ENCODE measurements at regions not wholly inside any gene's neighbourhood (a gene's known extent, or its start where the extent isn't known, plus 50 kb on each side); places are given as distances from the start of the nearest gene placed in this dataset.
"Not testable (repeated sequence)": the region's sequence is repeated elsewhere in the genome, so short reads cannot be mapped to it uniquely, and the experiment has no call there.

DNA sequence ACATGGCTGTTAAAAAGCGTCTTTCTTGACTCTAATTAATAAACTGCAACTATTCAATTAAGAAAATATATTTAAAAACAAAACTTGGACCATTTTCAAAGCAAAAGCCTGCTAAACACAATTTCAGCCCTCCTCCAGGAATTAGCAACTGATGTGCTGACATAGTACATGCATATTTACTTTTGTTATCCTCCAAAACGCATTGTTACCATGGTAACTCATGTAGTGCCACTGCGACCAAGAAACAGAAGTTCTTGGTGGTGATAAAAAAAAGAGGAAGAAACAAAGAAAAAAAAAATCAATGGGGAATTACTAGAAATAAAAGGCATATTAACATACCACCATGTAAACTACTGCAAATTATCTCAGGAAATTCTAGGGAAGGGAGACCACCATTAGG is 793.4 kb upstream of the CDH8 start:
- no peak overlapping the region for H3K27ac ChIP-seq (ENCODE audit: low read depth, low read length)
- no peak overlapping the region for H3K9ac ChIP-seq (ENCODE audit: low read depth in 1 of 2, low read length in 2 of 2)
- H3K36me3 ChIP-seq (ENCODE audit: control insufficient read depth in 1 of 2, insufficient read depth in 2 of 2, low read length in 2 of 2), result no peaks in the 10 kb centered on the region
- H3K4me3 ChIP-seq (ENCODE audit: low read depth in 1 of 2, low read length in 2 of 2), result no peak overlapping the region
- H3K9me3 ChIP-seq (ENCODE audit: control insufficient read depth in 1 of 2, low read length in 2 of 2), result peaks cover 9 to 13% of the 10 kb centered on the region in 2 donors
- H3K4me1 ChIP-seq (ENCODE audit: control insufficient read depth in 1 of 2, insufficient read depth in 2 of 2, low read length in 2 of 2), result no peaks in the 10 kb centered on the region
- no peaks in the 10 kb centered on the region for H3K27me3 ChIP-seq (ENCODE audit: control insufficient read depth in 1 of 2, insufficient read depth in 2 of 2, low read length in 2 of 2)

DNA sequence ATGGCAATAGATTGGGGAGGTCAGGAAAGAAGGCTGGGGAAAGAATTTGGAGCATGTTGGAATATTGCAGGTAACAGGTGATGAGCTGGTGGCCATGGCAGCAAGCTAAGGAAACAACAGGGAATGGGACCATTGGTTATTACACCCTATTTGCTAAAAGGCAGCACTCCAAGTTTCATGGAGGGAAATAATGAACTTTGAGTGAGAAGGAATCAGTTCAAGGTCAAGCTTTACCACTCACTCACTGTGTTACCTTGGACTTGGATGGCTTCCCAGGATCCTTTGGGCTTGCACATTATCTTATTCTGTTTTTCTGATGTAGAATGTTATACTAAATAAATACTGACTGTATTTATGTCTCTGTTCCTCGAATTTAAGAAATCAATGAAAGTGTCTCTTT is 792.8 kb upstream of the CDH8 start:
- Histone ChIP-seq H3K4me1 (ENCODE audit: control insufficient read depth in 1 of 2, insufficient read depth in 2 of 2, low read length in 2 of 2) (no peaks in the 10 kb centered on the region), H3K9me3 (ENCODE audit: control insufficient read depth in 1 of 2, low read length in 2 of 2) (peaks cover 9 to 13% of the 10 kb centered on the region in 2 donors), H3K4me3 (ENCODE audit: low read depth in 1 of 2, low read length in 2 of 2) (no peak overlapping the region), H3K27ac (ENCODE audit: low read depth, low read length) (no peak overlapping the region), H3K36me3 (ENCODE audit: control insufficient read depth in 1 of 2, insufficient read depth in 2 of 2, low read length in 2 of 2) (no peaks in the 10 kb centered on the region), H3K9ac (ENCODE audit: low read depth in 1 of 2, low read length in 2 of 2) (no peak overlapping the region), H3K27me3 (ENCODE audit: control insufficient read depth in 1 of 2, insufficient read depth in 2 of 2, low read length in 2 of 2) (no peaks in the 10 kb centered on the region)

DNA sequence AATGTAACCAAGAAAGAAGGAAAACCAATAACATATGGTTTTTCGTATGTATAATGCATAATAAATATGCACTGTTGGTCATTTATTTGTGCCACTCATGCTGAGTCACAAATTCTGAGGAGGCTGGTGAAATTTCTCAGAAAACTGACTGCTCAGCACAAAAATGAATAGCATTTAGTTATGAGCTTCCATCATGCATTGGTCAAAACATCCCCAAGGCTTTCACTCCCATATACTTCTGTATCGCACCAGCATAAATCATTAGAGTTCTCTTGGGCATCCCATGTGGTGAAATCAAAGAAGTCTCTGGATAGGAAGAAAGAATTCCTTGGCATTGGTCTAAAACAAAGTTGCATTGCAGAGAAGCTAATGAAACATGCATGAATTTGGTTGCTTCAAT is 785.6 kb upstream of the CDH8 start:
- Histone ChIP-seq H3K36me3 (ENCODE audit: control insufficient read depth in 1 of 2, insufficient read depth in 2 of 2, low read length in 2 of 2) (no peaks in the 10 kb centered on the region), H3K4me3 (ENCODE audit: low read depth in 1 of 2, low read length in 2 of 2) (no peak overlapping the region), H3K9ac (ENCODE audit: low read depth in 1 of 2, low read length in 2 of 2) (no peak overlapping the region), H3K27ac (ENCODE audit: low read depth, low read length) (no peak overlapping the region), H3K9me3 (ENCODE audit: control insufficient read depth in 1 of 2, low read length in 2 of 2) (peaks cover 0 to 9% of the 10 kb centered on the region in 2 donors), H3K4me1 (ENCODE audit: control insufficient read depth in 1 of 2, insufficient read depth in 2 of 2, low read length in 2 of 2) (no peaks in the 10 kb centered on the region), H3K27me3 (ENCODE audit: control insufficient read depth in 1 of 2, insufficient read depth in 2 of 2, low read length in 2 of 2) (no peaks in the 10 kb centered on the region)

DNA sequence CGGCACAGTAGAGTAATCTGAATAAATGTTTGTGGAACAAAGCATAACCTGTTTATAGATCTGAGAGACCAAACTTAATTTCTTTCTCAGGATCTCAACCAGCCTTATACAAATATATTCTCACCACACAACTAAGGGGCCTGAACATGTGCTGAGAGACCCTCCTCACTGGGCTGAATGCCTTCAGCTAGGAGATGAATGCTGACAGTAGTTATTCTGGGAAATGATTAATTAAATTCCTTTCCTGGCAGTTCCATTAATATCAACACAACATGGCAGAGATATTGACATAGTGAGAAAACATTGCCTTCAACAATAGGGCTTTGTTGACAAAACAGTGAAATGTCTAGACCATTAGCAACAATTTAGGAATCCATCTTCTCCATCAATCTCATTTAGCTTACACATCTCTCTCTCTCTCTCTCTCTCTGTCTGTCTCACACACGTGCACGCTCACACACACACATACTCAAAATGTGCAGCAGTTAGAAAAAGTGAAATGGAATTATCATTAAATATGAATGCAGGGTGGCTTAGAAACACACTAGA is 780.8 kb upstream of the CDH8 start:
- Histone ChIP-seq H3K4me3 (ENCODE audit: low read depth in 1 of 2, low read length in 2 of 2) (no peak overlapping the region), H3K27ac (ENCODE audit: low read depth, low read length) (no peak overlapping the region), H3K4me1 (ENCODE audit: control insufficient read depth in 1 of 2, insufficient read depth in 2 of 2, low read length in 2 of 2) (no peaks in the 10 kb centered on the region), H3K27me3 (ENCODE audit: control insufficient read depth in 1 of 2, insufficient read depth in 2 of 2, low read length in 2 of 2) (no peaks in the 10 kb centered on the region), H3K9me3 (ENCODE audit: control insufficient read depth in 1 of 2, low read length in 2 of 2) (no peaks in the 10 kb centered on the region), H3K36me3 (ENCODE audit: control insufficient read depth in 1 of 2, insufficient read depth in 2 of 2, low read length in 2 of 2) (no peaks in the 10 kb centered on the region), H3K9ac (ENCODE audit: low read depth in 1 of 2, low read length in 2 of 2) (no peak overlapping the region)

DNA sequence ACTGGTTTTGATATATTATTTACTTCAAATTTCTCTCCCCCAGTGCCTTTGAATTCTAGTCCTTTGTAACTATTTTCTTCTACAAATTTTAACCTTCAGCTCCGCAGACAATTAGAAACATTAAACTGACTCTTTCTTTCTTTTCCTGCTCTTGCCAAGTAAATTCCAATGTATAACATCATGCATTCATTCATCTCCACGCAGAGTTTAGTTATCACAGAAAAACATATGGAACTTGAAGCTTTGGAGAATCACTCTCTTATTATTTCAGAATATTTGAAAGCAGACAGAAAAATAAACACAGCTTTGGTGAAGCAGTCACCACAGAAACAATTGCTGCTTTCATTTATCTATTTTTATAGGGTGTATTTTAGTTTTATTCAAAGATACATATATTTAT is 778.7 kb upstream of the CDH8 start:
- H3K4me3 ChIP-seq (ENCODE audit: low read depth in 1 of 2, low read length in 2 of 2), result no peak overlapping the region

DNA sequence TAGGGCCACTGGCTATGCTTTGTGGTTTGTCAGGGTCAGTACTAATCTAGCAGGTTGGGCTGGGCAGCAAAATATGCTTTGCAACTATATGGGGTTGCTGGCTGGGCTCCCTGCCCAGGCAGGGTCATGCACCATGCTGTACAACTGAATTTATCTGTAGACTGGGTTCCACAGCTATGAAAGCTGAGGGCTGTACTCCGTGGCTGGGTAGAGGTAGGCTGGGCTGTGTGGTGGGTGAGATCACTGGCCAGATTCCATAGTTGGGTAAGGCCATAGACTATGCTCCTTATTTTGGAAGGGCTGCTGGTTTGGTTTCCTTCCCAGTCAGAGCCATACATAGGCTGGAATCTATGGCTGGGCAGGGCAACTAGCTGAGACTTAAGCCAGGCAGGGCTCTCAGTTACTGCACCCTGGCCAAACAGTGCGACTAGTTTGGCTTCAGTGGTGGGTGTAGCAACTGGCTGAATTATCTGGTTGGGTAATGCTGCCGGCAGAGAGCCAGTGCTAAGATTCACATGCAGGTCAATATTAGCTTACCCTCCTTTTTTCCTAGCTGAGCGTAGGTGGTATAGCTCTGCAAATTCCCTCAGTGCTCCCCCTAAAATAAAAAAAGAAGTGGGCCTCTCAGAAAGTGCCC is 769.1 kb upstream of the CDH8 start:
- Histone ChIP-seq H3K9me3 (ENCODE audit: control insufficient read depth in 1 of 2, low read length in 2 of 2) (peaks cover 7 to 10% of the 10 kb centered on the region in 2 donors), H3K9ac (ENCODE audit: low read depth in 1 of 2, low read length in 2 of 2) (no peak overlapping the region), H3K36me3 (ENCODE audit: control insufficient read depth in 1 of 2, insufficient read depth in 2 of 2, low read length in 2 of 2) (no peaks in the 10 kb centered on the region), H3K4me1 (ENCODE audit: control insufficient read depth in 1 of 2, insufficient read depth in 2 of 2, low read length in 2 of 2) (no peaks in the 10 kb centered on the region), H3K27me3 (ENCODE audit: control insufficient read depth in 1 of 2, insufficient read depth in 2 of 2, low read length in 2 of 2) (no peaks in the 10 kb centered on the region), H3K4me3 (ENCODE audit: low read depth in 1 of 2, low read length in 2 of 2) (no peak overlapping the region), H3K27ac (ENCODE audit: low read depth, low read length) (no peak overlapping the region)

More for the DNA sequence above, 778.7 kb upstream of the CDH8 start:
- no peaks in the 10 kb centered on the region for H3K27me3 ChIP-seq (ENCODE audit: control insufficient read depth in 1 of 2, insufficient read depth in 2 of 2, low read length in 2 of 2)
- H3K36me3 ChIP-seq (ENCODE audit: control insufficient read depth in 1 of 2, insufficient read depth in 2 of 2, low read length in 2 of 2), result no peaks in the 10 kb centered on the region
- peaks cover 3% of the 10 kb centered on the region in 2 donors for H3K9me3 ChIP-seq (ENCODE audit: control insufficient read depth in 1 of 2, low read length in 2 of 2)
- H3K9ac ChIP-seq (ENCODE audit: low read depth in 1 of 2, low read length in 2 of 2), result no peak overlapping the region
- no peaks in the 10 kb centered on the region for H3K4me1 ChIP-seq (ENCODE audit: control insufficient read depth in 1 of 2, insufficient read depth in 2 of 2, low read length in 2 of 2)
- H3K27ac ChIP-seq (ENCODE audit: low read depth, low read length), result no peak overlapping the region

DNA sequence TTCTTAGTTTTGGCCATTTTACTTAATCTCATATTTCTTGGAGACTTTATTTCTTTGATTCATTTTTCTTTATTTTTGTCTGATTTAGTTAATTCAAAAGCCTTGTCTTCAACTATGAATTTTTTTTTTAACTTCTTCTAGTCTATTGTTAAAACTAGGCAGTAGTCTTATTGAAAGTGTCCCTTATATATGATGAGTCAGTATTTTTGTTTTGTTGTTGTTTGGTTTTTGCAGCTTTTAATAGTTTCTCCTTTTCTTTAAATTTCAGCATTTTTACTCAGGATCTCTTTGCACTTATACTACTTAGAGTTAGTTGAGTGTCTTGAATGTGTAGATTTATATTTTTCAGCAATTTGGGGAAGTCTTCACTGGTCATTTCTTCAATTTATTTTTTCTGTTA is 758.5 kb upstream of the CDH8 start:
- no peak overlapping the region for H3K4me3 ChIP-seq (ENCODE audit: low read depth in 1 of 2, low read length in 2 of 2)
- H3K9me3 ChIP-seq (ENCODE audit: control insufficient read depth in 1 of 2, low read length in 2 of 2), result peaks cover 5 to 22% of the 10 kb centered on the region in 2 donors
- no peak overlapping the region for H3K9ac ChIP-seq (ENCODE audit: low read depth in 1 of 2, low read length in 2 of 2)
- H3K27ac ChIP-seq (ENCODE audit: low read depth, low read length), result no peak overlapping the region
- no peaks in the 10 kb centered on the region for H3K4me1 ChIP-seq (ENCODE audit: control insufficient read depth in 1 of 2, insufficient read depth in 2 of 2, low read length in 2 of 2)
- H3K27me3 ChIP-seq (ENCODE audit: control insufficient read depth in 1 of 2, insufficient read depth in 2 of 2, low read length in 2 of 2), result no peaks in the 10 kb centered on the region
- H3K36me3 ChIP-seq (ENCODE audit: control insufficient read depth in 1 of 2, insufficient read depth in 2 of 2, low read length in 2 of 2), result no peaks in the 10 kb centered on the region

DNA sequence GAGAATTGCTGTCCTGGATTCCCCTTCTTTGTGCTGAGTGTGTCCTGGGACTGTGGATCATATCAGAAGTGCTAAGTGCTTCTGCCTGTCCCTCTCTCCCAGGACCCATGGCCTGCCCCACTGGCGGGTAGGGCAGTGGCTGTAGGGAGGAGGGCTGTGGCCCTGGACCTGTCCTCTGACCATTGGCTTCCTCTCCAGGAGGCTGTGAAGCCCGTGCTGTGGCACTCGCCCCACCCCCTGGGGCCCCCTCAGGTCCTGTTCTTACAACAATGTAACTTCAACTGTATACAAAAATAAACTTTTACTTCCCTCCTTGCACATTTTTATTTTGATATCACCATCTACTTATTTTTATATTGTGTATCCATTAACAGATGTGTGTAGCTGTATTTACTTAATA is 743.8 kb upstream of the CDH8 start:
- not testable (repeated sequence) for H3K36me3 ChIP-seq (ENCODE audit: control insufficient read depth in 1 of 2, insufficient read depth in 2 of 2, low read length in 2 of 2); H3K4me1 ChIP-seq (ENCODE audit: control insufficient read depth in 1 of 2, insufficient read depth in 2 of 2, low read length in 2 of 2); H3K9ac ChIP-seq (ENCODE audit: low read depth in 1 of 2, low read length in 2 of 2); H3K27ac ChIP-seq (ENCODE audit: low read depth, low read length); H3K4me3 ChIP-seq (ENCODE audit: low read depth in 1 of 2, low read length in 2 of 2); H3K27me3 ChIP-seq (ENCODE audit: control insufficient read depth in 1 of 2, insufficient read depth in 2 of 2, low read length in 2 of 2)
- peaks cover 7 to 20% of the 10 kb centered on the region in 2 donors for H3K9me3 ChIP-seq (ENCODE audit: control insufficient read depth in 1 of 2, low read length in 2 of 2)

DNA sequence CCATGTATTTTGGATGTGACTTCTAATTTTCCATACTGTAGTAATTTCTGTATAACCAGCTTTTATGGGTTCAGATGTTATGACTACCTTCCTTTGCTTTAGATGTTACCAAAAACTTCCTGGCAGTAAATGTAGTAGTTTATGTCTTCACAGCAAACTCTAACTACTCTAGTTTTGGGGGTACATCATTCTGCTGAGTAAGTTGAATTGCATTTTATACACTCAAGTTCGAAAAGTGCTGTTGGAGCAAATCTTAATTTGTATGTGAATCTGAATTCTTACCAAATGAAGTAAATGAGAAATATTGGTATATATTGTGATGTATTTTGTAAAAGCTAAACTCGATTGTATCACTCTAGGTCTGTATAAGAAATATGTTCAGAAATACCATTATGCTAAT is 728.3 kb upstream of the CDH8 start:
- no peak overlapping the region for H3K4me3 ChIP-seq (ENCODE audit: low read depth in 1 of 2, low read length in 2 of 2)

DNA sequence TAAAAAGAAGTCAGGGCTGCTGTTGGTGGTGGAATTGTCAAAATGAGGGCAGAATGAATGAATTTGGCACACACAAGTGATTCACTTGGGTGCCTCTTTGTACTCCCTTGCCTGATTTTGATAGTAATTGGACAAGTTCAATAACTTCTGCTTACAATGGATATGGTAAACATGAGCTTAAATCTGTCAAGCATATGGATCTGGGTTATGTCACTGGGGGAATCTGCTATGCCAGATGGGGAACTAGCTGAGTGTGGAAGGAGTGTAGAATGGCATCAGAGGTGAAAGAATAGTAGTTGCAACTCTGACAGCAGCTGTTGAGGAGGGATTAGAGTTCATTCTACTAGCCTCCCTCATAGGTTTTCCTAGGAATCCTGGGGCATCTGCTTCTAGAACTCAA is 724.2 kb upstream of the CDH8 start:
- no peaks in the 10 kb centered on the region for H3K36me3 ChIP-seq (ENCODE audit: control insufficient read depth in 1 of 2, insufficient read depth in 2 of 2, low read length in 2 of 2)
- H3K4me1 ChIP-seq (ENCODE audit: control insufficient read depth in 1 of 2, insufficient read depth in 2 of 2, low read length in 2 of 2), result no peaks in the 10 kb centered on the region
- peaks cover 0 to 10% of the 10 kb centered on the region in 2 donors for H3K9me3 ChIP-seq (ENCODE audit: control insufficient read depth in 1 of 2, low read length in 2 of 2)
- H3K27ac ChIP-seq (ENCODE audit: low read depth, low read length), result no peak overlapping the region
- no peak overlapping the region for H3K4me3 ChIP-seq (ENCODE audit: low read depth in 1 of 2, low read length in 2 of 2)
- H3K27me3 ChIP-seq (ENCODE audit: control insufficient read depth in 1 of 2, insufficient read depth in 2 of 2, low read length in 2 of 2), result no peaks in the 10 kb centered on the region
- H3K9ac ChIP-seq (ENCODE audit: low read depth in 1 of 2, low read length in 2 of 2), result no peak overlapping the region

More for the DNA sequence above, 728.3 kb upstream of the CDH8 start:
- Histone ChIP-seq H3K27me3 (ENCODE audit: control insufficient read depth in 1 of 2, insufficient read depth in 2 of 2, low read length in 2 of 2) (no peaks in the 10 kb centered on the region), H3K27ac (ENCODE audit: low read depth, low read length) (no peak overlapping the region), H3K9ac (ENCODE audit: low read depth in 1 of 2, low read length in 2 of 2) (no peak overlapping the region), H3K36me3 (ENCODE audit: control insufficient read depth in 1 of 2, insufficient read depth in 2 of 2, low read length in 2 of 2) (no peaks in the 10 kb centered on the region), H3K9me3 (ENCODE audit: control insufficient read depth in 1 of 2, low read length in 2 of 2) (peaks cover 6 to 7% of the 10 kb centered on the region in 2 donors), H3K4me1 (ENCODE audit: control insufficient read depth in 1 of 2, insufficient read depth in 2 of 2, low read length in 2 of 2) (no peaks in the 10 kb centered on the region)
